Stimulated activated CD8-positive, alpha-beta memory T cell treated with anti-CD3 and anti-CD28 coated beads, Interleukin-4, amount 100 ng/mL, for 1 hour (primary cell): ENCODE measurements at regions not wholly inside any gene's neighbourhood (a gene's known extent, or its start where the extent isn't known, plus 50 kb on each side); places are given as distances from the start of the nearest gene placed in this dataset.

Experiments used
- DNase-seq, 2 donors: peaks; one replicate each; pipeline ENCODE4 v3.0.0-alpha.2; 2020; ENCODE audit warnings: low read depth in 2 of 2, low spot score in 1 of 2

DNA sequence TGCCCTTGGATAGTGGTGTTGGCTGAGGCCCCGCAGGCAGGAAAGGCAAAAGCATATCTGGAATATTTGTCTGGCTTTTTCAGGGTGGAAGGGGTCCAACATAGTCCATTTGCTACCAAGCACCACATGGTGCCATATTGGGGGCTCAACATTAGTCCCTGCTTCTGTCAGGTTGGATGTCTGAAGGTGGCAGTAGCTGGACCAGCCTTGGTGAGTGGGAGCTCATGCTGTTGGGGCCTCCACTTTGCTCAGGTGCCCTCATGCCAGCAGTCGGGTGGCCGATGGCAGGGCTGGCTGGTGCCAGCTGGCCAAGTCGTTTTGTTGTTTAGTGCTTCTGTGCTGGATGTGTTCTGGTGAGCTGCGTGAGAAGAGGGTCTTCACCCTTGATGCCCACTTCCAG lies 135.3 kb downstream of the PAPOLA start:
- DNase-seq = no peak

DNA sequence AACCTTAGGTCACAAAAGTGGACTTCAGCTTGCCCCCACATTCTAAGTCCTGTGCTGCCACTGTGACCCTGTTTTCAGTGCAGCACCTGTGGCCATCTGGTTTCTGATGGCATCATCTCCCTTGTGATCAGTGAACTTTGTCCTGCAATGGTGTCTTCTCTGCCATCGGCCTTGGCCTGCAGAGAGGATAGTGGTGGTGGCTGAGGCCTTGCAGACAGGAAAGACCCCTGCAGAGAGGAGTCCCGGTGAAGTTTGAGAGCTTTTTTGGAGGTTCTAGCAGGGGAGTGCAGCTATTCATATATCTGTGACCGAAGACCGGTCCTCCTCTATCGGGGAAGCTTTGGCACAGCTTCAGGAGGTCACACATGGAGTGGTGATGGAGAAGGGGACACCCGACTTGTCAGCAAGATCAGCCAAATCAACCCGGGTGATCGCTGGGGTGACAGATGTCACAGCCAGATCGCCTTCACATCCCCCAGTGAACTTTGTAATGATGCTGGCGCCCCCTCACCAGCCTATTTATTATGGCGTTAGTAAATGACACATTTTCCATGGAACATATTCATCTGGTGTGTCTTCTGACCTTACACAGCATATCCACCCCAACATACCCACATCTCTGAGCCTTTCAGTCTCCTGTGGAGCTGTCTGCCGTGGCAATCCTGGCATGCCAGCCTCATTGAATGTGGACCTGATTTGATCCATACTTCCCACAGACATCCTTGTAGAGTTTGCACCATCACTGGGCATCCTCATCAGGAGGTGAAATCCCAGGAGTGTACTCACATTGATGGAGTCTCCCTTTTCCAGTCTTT lies 136.1 kb downstream of the PAPOLA start:
- DNase-seq = no peak

DNA sequence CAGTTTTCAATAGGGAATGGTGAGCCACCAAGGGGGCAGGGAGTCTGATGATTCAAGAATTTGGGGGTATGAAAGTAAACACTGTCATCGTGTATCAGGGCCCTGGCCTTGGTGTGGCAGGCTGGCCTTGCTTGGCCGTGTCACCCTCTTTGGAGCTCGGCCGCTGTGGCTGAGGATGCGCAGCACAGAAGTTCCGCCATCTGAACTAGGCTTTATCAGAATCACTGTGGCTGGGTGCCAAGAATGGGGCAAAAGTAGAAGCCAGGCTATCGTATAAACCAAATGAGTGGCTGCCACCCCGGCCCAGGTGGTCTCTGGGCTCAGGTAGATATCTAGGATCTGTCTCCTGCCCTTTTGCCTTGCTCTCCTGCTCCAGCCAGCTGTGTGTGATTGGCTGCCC lies 137.4 kb downstream of the PAPOLA start:
- DNase-seq = no peak

DNA sequence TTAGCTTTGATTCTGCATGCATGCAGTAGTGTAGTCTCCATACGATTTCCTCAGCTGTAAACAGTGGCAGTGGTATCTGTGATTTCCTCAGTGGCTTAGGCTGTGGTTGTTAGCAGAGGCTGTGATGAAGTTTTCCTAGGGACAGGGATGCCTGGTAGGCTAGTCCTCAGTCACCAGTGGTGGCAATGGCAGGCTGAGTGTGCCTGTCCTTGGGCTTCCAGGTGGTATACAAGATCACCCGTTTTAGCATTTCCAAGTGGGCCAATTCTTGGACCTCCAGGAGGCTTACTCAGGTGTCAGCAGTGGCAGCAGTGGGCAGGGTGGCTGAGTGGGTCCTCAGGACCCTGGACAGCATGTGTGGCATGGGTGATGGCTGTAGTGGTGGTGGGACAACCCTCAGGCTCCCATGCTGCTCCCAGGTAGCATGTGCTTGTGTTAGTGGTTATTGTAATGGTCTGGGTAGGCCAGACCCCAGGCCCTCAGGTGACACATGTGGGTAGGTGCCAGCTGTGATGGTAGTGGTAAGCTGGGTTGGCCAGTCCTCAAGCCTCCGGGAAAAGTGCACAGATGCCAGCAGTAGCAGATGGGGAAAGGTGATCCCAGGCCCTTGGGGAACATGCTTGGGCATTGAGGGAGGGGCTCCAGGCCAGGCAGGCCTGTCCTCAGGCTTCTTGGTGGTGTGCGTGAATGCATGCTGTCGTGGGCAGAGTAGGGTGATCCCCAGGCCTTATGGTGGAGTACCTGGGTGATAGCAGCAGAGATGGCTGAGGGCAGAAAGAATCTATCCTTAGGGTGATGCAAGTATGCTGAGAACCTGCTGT lies 146.5 kb downstream of the PAPOLA start:
- DNase-seq = no peak

DNA sequence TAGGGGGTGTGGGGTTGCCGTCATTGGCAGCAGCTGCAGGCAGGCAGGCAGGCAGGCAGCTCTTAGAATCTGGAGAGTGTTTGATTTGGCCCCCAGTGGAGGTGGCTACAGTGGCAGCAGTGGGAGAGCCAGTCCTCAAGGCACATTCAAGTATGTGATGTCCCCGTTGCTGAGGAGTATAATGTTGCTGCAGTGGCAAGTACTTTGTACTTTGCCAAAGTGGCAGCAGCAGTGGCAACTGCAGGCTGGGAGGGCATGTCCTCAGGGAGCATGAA lies 147.1 kb downstream of the PAPOLA start:
- no peak for DNase-seq

DNA sequence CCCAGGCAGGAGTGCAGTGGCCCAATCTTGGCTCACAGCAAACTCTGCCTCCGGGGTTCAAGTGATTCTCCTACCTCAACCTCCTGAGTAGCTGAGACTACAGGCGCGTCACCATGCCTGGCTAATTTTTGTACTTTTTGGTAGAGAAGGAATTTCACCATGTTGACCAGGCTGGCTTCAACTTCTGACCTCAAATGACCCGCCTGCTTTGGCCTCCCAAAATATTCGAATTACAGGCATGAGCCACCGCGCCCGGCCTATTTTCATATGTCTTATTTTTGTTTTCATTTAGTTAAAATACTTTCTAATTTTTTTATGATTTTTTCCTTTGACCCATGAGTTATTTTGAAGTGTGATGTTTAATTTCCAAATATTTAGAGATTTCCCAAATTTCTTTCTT lies 143.6 kb upstream of the VRK1 start:
- no peak for DNase-seq

DNA sequence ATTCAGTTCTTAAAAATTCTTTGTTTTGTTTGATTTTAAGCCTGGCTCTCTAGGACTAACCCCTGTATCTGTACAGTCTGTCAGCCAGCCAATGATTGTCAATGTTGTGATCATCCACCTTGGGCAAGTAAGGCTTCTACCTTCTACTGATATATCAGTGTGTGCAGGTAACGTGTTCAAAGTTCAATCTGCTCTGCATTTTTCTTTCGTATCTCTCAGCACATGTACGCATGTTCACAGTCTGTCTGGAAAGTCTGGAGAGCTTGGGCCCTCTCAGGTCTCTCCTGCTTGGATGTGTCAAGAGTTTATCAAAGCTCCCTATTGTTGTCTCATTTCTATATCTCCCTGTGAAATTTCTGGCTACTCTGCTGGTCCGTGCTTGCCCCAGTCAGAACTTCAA lies 138.6 kb upstream of the VRK1 start:
- DNase-seq = no peak

DNA sequence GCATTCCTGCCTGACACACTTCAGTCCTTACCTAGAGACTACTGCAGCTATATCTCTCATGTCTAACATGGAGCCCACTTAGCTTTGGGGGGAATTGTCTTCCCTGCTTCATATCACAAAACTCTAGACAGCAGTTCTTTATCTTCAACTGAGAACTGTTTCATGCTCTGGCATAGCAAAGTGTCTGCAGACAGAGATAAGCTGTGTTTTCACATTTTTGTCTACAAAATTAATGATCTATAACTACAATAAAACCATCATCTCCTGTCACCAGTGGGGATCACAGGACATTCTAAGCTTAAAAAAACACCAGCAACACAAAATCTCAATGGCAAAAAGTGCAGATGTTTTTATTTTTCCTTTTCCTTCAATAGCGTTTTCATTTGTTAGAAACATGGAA lies 137.1 kb upstream of the VRK1 start:
- DNase-seq = no peak

DNA sequence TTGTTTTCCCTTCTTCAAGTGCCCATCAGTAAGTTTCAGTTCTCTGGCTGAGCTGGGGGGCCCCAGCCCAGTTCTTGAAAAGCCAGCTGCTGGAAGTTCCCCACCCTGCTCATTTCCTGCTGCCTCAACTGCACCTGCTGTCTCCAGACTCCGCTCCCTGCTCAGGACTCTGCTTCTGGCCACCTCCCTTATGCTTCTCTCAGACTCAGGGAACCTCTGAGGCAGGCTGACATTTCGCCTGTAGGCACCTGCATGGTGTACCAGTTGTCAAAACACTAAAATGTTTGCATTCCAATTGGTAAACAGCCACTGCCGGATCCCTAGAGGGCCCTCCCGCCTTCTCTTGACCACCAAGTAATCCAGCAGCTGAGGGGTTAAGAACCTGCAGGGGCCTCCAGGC lies 136.5 kb upstream of the VRK1 start:
- DNase-seq = no peak

DNA sequence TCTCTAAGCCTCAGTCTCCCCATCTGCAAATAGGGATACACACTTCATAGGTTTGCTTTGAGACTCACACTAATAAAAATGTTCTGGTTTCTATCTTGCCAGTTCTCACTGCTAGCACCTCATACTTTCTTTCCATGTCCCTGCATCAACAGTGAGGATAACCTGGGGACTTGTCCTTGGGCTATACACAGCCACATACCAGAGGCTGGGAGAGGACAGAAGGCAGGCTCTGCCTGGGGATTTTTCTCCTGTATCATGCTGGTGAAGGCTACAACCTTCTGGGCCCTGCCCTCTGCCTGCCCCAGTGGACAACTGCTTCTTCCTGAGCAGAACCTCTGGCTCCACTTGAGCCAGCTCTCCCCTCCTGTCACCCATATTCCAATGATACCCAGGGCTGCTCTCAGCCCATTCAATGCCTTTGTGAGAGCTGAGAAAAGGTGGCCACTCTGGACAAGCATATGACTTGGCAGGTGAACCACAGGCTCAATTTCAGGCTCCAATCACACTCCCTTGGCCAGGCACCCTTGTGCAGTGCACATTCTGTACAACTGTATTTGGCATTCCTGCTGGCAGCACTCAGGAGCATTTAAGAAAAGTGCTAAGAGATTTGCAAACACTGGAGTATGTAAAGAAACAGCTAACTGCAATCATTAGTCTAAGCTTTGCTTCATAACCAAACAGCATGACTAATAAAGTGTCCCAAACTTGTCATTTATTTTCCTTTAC lies 135.8 kb upstream of the VRK1 start:
- DNase-seq = no peak

DNA sequence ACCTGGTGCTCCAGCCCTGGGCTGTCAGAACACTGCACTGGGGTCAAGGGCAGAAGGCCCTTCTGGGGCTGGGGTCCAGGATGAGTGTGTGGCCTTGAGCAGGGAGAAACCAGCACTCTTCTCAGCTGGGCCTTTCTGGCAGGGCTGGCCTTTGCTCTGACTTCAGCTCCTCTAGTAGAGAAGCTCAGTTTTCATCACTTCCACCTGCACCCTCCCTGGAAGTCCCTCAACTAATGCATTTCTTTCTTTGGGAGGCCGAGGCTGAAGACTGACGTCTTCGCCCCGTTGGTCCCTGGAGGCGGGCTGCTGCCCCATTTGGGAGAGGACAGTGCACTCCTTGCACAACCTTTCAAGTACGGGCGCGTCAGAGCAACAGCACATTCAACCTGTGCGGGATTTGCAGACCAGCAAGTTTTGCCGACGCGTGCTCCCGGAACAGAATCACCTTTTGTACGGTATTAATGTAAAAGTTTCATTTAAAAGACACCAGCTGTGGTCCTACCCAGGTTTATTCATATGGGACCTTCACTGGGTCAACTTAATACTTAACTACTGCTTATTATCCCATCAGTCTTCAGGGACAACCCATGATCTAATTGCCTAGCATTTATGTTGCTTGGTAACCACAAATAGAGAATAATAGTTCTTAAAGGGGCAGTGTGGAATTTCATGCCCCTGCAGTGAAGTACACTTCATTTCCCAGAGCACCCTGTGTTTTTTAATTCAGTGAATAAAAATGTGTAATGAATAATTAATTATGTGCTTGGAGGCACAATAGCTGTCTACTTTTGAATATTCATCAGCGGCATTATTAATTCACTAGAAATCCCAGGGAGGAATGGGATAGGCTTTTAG lies 134.8 kb upstream of the VRK1 start:
- no peak for DNase-seq

DNA sequence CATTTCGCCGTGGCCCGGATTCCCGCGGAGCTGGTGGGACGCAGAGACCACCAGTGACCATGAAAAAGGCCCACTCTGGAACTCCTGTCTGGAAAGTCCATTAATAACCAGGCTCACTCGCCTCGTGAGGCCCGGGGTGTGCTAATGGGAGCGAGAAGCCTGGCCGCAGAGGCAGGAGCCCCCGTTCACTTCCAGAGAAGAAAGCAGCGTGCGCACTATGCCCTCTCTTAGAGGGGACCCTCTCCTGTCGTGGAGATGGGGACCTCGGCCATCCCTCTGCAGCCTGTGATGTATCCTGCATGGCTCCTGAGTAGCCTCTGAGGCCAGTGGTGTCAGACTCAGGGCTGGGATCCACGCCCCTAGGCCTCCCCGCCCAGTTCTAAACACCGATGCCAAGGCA lies 134.1 kb upstream of the VRK1 start:
- no peak for DNase-seq

DNA sequence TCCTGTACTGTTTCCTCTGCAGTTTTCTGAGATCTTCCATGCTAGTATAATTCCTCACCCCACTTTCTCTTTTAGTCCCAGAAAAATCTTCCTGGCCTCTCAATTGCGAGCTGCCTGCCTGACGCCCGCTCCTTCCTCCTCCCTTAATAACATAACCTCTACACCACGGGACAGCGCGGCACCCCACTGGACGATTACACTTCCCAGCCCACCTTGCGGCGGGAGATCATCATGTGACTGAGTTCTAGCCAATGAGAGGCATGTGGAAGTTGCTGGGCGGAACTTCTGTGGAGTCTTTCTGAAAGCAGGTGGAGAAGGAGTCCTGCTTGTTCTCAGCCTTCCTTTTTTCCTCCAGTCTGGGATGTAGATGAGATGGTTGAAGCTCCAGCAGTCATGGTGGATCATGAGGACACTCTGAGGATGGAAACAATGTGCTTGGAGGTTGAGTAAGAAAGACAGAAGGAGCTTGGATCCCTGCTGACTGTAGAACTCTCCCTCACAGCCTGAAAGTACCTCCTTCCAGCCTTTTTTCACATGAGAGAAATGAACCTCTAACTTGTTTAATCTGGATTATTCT lies 133.6 kb upstream of the VRK1 start:
- DNase-seq = no peak

DNA sequence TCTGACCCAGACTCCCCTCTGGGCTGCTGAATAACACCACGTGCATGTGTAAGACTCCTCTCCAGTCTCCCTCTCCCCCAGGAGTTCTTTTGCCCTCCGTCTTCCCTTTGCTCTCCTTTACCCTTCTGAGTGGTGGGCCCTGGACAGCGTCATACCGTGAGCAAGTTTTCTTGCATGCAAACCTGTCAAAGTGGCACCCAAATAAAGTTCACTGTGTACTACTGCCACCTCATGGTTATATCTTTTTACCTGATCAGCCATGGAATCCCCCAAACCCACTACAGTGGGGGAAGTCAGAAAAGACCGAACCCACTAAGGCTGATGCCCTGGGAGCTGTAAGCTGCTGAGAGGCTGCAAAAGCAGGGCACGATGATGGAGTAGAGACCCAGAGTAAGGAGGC lies 131.1 kb upstream of the VRK1 start:
- no peak for DNase-seq

DNA sequence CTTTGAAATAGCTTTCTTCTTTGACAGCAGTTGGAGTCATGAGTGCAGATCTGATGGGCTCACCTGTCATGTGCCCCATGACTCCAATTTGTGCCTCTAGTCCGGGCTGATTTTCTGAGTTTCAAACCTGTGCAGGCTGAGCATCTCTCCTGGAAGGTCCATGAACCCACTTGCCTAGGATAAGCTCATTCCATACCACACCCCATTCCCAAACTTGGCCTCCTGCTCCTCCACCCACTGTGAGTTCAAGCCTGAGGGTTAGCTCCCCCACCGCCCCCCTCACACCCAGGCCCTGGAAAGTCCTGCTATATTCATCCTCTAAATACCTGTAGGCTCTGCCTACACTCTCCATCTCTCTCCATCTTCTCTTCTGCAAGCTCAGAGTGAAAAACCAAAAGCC lies 126.8 kb upstream of the VRK1 start:
- no peak for DNase-seq

DNA sequence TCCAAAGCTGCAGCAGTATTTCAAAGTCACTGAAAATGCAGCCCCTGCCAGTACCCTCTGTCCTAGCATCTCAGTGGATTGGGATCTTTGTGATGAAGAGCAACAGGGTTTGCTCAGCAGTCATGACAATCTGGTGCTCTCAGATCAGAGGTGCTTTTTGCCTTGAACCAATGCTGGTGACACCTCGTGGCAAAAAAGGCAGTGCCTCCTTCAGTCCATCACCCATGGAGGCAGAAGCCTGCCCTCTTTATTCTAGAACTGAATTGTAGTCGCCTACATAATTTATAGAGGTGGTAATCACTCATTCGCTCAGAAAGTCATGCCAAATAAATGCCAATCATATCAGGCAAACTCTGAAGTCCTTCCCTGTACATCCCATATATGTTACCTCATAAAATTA lies 126.0 kb upstream of the VRK1 start:
- no peak for DNase-seq

DNA sequence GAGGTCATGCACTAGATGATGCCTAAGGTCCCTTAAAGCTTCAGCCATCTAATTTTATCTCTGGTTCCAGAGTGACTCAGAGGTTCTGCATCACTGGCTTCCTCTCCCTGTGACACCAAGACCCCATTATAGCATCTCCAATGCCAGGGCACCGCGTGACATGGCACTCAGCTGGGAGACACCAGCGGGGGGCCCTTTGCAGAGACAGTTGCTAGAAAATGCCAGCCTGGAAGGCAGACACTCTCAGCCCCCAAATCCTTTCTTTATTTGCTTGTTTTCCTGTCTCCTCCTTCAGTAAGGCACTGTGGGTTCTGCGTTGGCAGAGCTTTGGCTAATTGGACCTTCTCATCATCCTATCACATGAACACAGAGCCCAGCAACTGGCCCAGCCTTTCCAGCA lies 123.5 kb upstream of the VRK1 start:
- DNase-seq = no peak

DNA sequence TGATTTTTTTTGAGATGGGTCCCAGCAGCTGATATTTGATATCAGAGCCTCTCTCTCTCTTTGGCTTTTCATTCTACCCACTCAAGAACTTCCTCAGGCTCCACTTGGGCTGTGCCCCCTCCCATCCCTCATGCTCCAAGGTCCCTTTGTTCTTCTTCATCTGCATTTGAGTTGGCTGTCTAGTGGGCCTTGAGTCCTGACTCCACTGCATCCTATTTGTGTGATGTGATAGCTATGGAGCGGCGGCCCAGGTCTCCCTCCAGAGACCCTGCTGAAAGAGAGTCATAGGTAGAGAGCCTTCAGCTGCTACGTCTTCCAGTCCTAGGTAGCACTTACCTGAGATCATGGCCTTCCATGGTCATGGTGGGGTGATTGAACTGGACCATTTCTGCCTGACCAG lies 123.1 kb upstream of the VRK1 start:
- no peak for DNase-seq

DNA sequence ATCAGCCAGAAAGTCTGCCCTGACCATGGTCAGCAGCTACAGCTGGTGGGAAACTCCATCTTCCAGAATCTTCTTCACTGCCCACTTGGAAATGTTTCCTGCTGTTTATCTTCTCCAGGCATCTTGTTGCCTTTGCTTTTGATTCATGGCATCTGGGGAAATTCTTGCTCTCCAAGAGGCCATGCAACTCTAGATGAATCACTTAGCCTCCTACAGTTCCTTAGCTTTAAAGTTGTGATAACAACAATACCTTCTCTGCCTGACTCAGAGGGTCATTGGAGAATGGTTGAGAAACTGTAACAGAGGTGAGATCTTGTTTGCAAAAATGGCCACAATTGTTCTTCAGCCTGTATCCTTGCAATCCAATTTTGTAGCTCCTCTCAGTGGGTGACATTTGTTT lies 121.0 kb upstream of the VRK1 start:
- DNase-seq = no peak

DNA sequence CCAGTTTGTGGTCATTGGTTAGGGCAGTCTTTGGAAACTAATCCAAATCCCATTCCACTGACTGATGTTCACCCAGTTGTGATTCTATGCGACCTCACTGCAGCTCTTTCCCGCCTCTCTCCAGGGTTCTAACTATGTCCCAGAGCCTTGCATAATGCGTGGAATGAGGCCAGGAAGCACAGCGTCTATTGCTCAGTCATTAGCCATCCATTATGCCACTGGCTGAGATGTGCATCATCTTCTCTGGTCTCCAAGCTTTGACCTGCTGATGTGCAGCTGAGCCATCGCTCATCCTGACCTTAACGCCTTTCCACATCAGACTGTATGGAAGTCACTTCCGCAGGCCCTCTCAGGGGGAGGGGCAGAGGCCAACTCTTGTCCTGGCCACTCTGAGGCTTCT lies 115.4 kb upstream of the VRK1 start:
- DNase-seq = no peak

DNA sequence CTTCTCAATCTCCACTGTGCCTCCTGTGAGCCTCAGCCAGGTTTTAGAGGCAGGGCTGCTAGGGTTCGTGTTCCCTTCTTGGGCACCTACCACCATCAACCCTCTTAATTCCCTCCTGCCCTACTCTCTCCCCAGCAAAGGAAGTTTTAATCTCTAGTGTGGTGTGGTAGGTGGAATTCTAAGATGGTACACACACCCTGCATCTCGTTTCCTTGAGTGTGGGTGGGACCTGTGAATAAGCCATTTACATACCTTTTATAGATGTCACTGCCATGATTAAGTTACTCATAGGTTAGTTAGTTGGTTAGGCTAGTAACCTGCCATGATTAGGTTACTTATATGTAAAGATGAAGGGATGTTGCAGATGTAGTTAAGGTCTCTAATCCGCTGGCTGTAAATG lies 114.8 kb upstream of the VRK1 start:
- DNase-seq = no peak
